ENCODE measurements at regions not wholly inside any gene's neighbourhood (a gene's known extent, or its start where the extent isn't known, plus 50 kb on each side); places are given as distances from the start of the nearest gene placed in this dataset.

DNA sequence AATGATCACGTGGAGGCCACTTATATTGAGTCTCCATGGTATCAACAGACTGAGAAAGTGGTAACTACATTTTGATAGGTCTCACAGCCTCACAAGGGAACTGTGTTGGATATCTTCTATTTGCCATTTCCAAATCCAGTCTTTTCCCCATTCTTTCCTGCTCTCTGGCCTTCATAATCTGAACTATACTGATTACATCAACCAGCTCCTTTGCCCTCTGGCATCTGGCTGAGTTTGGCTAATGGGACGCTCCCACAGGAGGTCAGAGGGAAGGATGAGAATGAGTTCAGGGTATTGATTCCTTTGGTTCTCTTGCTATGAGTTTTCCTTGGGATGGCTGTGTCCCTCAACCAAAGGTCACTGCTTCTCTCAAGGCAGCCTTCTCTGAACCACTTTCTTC is 152.6 kb downstream of the RTL9 start:
- H4K20me1 ChIP-seq (ENCODE audit: insufficient read depth, poor library complexity, severe bottlenecking): no peaks in the 10 kb centered on the region
- no peak overlapping the region for H3K4me2 ChIP-seq
- no peaks in the 10 kb centered on the region for H3K9me2 ChIP-seq (replicated peaks; ENCODE audit: insufficient read depth)
- 73% methylated on average over 2 of the region's 2 CpGs for WGBS (ENCODE audit: low lambda C conversion rate, missing lambda C conversion rate)
- H3K79me2 ChIP-seq: no peaks in the 10 kb centered on the region
- no peaks in the 10 kb centered on the region for H3K9me3 ChIP-seq (ENCODE audit: low read depth)
- DNase-seq (ENCODE audit: low spot score): no peak
- H3K4me3 ChIP-seq: no peak overlapping the region
- no peaks in the 10 kb centered on the region for H3K4me1 ChIP-seq (ENCODE audit: insufficient read depth)
- H3K27me3 ChIP-seq: no peaks in the 10 kb centered on the region
- TF ChIP-seq EZH2 (IDR thresholded peaks at IDR 0.05; ENCODE audit: borderline replicate concordance) (no peak), EZH2phosphoT487 (IDR thresholded peaks at IDR 0.05; ENCODE audit: low read depth, severe bottlenecking, unreplicated experiment) (no peak)
- TF ChIP-seq, protein P1, sequence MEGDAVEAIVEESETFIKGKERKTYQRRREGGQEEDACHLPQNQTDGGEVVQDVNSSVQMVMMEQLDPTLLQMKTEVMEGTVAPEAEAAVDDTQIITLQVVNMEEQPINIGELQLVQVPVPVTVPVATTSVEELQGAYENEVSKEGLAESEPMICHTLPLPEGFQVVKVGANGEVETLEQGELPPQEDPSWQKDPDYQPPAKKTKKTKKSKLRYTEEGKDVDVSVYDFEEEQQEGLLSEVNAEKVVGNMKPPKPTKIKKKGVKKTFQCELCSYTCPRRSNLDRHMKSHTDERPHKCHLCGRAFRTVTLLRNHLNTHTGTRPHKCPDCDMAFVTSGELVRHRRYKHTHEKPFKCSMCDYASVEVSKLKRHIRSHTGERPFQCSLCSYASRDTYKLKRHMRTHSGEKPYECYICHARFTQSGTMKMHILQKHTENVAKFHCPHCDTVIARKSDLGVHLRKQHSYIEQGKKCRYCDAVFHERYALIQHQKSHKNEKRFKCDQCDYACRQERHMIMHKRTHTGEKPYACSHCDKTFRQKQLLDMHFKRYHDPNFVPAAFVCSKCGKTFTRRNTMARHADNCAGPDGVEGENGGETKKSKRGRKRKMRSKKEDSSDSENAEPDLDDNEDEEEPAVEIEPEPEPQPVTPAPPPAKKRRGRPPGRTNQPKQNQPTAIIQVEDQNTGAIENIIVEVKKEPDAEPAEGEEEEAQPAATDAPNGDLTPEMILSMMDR (IDR thresholded peaks at IDR 0.05; ENCODE audit: poor library complexity): no peak
- H3K27ac ChIP-seq: no peak overlapping the region
- H2AFZ ChIP-seq: no peak overlapping the region
- no peaks in the 10 kb centered on the region for H3K36me3 ChIP-seq (replicated peaks; ENCODE audit: insufficient read depth, low read depth)

DNA sequence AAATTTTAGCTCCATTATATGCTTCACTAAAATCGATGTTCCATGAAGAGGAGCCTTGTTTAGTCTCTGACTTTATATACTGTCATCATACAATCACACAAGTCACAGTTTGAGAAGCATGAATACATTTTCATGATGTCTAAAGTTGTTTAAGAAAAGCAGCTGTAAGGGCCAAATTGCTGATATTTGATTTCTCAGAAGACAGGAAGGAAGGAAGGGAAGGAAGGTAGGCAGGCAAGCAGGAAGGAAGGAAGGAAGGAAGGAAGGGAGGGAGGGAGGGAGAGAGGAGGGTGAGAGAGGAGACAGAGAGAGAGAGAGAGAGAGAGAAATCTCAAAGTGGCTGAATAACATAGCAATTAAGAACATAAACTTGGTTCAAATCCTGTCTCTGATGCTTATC is 153.7 kb downstream of the RTL9 start:
- DNase-seq (ENCODE audit: low spot score): no peak
- WGBS (ENCODE audit: low lambda C conversion rate, missing lambda C conversion rate): 74% methylated on average over 1 of the region's 1 CpG
- no peaks in the 10 kb centered on the region for H3K9me2 ChIP-seq (replicated peaks; ENCODE audit: insufficient read depth)
- TF ChIP-seq, protein P1 (IDR thresholded peaks at IDR 0.05; ENCODE audit: poor library complexity): no peak
- no peak for TF ChIP-seq EZH2phosphoT487 (IDR thresholded peaks at IDR 0.05; ENCODE audit: low read depth, severe bottlenecking, unreplicated experiment)
- TF ChIP-seq EZH2 (IDR thresholded peaks at IDR 0.05; ENCODE audit: borderline replicate concordance): no peak
- no peak overlapping the region for H2AFZ ChIP-seq
- H3K36me3 ChIP-seq (replicated peaks; ENCODE audit: insufficient read depth, low read depth): no peaks in the 10 kb centered on the region
- no peaks in the 10 kb centered on the region for H3K9me3 ChIP-seq (ENCODE audit: low read depth)
- no peak overlapping the region for H3K27ac ChIP-seq
- no peaks in the 10 kb centered on the region for H3K4me1 ChIP-seq (ENCODE audit: insufficient read depth)
- no peaks in the 10 kb centered on the region for H3K27me3 ChIP-seq
- H4K20me1 ChIP-seq (ENCODE audit: insufficient read depth, poor library complexity, severe bottlenecking): no peaks in the 10 kb centered on the region
- H3K4me2 ChIP-seq: no peak overlapping the region
- no peak overlapping the region for H3K4me3 ChIP-seq
- H3K79me2 ChIP-seq: no peaks in the 10 kb centered on the region

DNA sequence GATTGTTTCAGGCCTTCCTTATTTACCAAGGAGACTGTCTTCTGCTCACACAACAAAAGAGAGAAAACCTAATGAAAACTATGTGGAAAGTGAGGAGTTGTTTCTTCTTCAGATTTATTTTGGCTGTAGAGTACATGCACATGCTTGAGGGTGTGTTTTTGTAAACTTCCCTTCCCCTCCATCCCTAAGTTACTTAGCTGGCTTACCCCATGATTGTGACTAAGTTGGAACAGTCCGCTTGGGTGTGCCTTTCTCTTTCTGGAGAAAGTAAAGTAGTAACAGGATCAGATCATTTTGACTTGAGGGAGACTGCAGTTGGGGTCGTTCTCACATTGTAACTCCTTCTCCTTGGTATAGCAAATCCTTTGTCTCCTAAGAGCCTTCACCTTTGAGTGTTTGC is 155.9 kb downstream of the RTL9 start:
- no peaks in the 10 kb centered on the region for H3K27me3 ChIP-seq
- TF ChIP-seq EZH2phosphoT487 (IDR thresholded peaks at IDR 0.05; ENCODE audit: low read depth, severe bottlenecking, unreplicated experiment) (no peak), EZH2 (IDR thresholded peaks at IDR 0.05; ENCODE audit: borderline replicate concordance) (no peak)
- TF ChIP-seq, protein P1 (IDR thresholded peaks at IDR 0.05; ENCODE audit: poor library complexity): no peak

DNA sequence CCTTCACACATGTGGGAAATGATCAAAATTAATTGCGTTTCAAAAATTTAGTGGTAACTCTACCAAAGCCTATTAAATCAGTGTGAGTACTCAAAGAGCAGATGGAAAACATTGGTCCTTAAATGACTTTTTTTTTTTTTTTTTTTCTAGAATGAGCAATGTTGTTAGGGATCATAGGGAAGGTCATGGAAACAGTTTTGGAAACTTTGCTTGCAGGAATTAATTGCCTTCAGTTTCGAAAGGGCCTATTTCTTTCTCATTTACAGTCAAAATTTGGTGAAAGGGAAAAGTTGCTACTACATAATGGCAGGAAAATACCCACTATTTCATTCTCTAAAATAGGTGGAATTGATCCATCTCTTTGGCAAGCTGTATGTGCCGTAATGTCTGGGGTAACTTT is 160.9 kb downstream of the RTL9 start:
- no peak overlapping the region for H3K4me3 ChIP-seq
- no peak overlapping the region for H2AFZ ChIP-seq
- no peaks in the 10 kb centered on the region for H3K27me3 ChIP-seq
- no peak overlapping the region for H3K4me2 ChIP-seq
- no peaks in the 10 kb centered on the region for H3K36me3 ChIP-seq (replicated peaks; ENCODE audit: insufficient read depth, low read depth)
- no peaks in the 10 kb centered on the region for H3K4me1 ChIP-seq (ENCODE audit: insufficient read depth)
- H3K9me3 ChIP-seq (ENCODE audit: low read depth): no peaks in the 10 kb centered on the region
- WGBS (ENCODE audit: low lambda C conversion rate, missing lambda C conversion rate): 74% methylated on average over 3 of the region's 3 CpGs
- H4K20me1 ChIP-seq (ENCODE audit: insufficient read depth, poor library complexity, severe bottlenecking): no peaks in the 10 kb centered on the region
- no peaks in the 10 kb centered on the region for H3K9me2 ChIP-seq (replicated peaks; ENCODE audit: insufficient read depth)
- no peaks in the 10 kb centered on the region for H3K79me2 ChIP-seq
- DNase-seq (ENCODE audit: low spot score): no peak
- H3K27ac ChIP-seq: no peak overlapping the region
- no peak for TF ChIP-seq EZH2 (IDR thresholded peaks at IDR 0.05; ENCODE audit: borderline replicate concordance)
- no peak for TF ChIP-seq EZH2phosphoT487 (IDR thresholded peaks at IDR 0.05; ENCODE audit: low read depth, severe bottlenecking, unreplicated experiment)
- TF ChIP-seq, protein P1 (IDR thresholded peaks at IDR 0.05; ENCODE audit: poor library complexity): no peak

More for the DNA sequence above, 155.9 kb downstream of the RTL9 start:
- Histone ChIP-seq H3K36me3 (replicated peaks; ENCODE audit: insufficient read depth, low read depth) (no peaks in the 10 kb centered on the region), H4K20me1 (ENCODE audit: insufficient read depth, poor library complexity, severe bottlenecking) (no peaks in the 10 kb centered on the region), H3K79me2 (no peaks in the 10 kb centered on the region), H3K4me3 (no peak overlapping the region), H3K4me1 (ENCODE audit: insufficient read depth) (no peaks in the 10 kb centered on the region), H2AFZ (no peak overlapping the region), H3K4me2 (no peak overlapping the region), H3K9me2 (replicated peaks; ENCODE audit: insufficient read depth) (no peaks in the 10 kb centered on the region), H3K9me3 (ENCODE audit: low read depth) (no peaks in the 10 kb centered on the region), H3K27ac (no peak overlapping the region)
- WGBS (ENCODE audit: low lambda C conversion rate, missing lambda C conversion rate): 66% methylated on average over 2 of the region's 2 CpGs
- no peak for DNase-seq (ENCODE audit: low spot score)
